ENCODE measurements at regions not wholly inside any gene's neighbourhood (a gene's known extent, or its start where the extent isn't known, plus 50 kb on each side); places are given as distances from the start of the nearest gene placed in this dataset.

DNA sequence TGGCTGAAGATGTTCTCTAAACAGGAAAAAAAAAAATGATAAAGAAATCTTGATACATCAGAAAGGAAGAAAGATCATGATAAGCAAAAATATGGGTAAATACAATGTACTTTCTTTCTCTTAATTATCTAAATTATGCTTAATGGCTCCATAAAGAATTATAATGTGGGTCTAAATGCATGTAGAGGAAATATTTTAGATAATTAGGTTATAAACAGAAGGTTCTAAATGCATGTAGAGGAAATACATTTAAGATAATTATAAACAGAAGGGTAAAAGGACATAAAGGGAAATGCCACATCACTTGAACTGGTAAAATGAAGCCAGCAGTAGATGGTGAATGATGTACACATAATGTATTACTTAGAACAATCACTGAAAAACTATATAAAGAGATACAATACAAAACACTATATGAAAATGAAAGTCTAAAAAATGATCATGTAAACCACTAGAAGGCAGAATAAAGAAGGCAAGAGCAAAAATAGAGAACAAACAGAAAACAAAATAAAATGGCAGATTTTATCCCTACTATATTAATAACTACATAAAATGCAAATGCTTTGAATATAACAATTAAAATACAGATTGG is 308.4 kb upstream of the CDH2 start:
- TF ChIP-seq, protein P1, sequence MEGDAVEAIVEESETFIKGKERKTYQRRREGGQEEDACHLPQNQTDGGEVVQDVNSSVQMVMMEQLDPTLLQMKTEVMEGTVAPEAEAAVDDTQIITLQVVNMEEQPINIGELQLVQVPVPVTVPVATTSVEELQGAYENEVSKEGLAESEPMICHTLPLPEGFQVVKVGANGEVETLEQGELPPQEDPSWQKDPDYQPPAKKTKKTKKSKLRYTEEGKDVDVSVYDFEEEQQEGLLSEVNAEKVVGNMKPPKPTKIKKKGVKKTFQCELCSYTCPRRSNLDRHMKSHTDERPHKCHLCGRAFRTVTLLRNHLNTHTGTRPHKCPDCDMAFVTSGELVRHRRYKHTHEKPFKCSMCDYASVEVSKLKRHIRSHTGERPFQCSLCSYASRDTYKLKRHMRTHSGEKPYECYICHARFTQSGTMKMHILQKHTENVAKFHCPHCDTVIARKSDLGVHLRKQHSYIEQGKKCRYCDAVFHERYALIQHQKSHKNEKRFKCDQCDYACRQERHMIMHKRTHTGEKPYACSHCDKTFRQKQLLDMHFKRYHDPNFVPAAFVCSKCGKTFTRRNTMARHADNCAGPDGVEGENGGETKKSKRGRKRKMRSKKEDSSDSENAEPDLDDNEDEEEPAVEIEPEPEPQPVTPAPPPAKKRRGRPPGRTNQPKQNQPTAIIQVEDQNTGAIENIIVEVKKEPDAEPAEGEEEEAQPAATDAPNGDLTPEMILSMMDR (conservative IDR thresholded peaks at IDR 0.05; ENCODE audit: low read depth, low read length), result no peak
- no peak for TF ChIP-seq EZH2 (IDR thresholded peaks at IDR 0.05; ENCODE audit: borderline replicate concordance, low read depth, low read length, poor library complexity, severe bottlenecking)
- ChIA-PET POLR2A (ENCODE audit: low non-redundant PET) (no interaction called here), CTCF (no interaction called here)
- Histone ChIP-seq H3K4me1 (ENCODE audit: insufficient read depth, low read length, poor library complexity, severe bottlenecking) (peaks cover 5% of the 10 kb centered on the region), H3K36me3 (ENCODE audit: insufficient read depth, low read length, poor library complexity, severe bottlenecking) (no peaks in the 10 kb centered on the region), H3K27me3 (replicated peaks; ENCODE audit: insufficient read depth, low read depth, low read length, poor library complexity) (no peaks in the 10 kb centered on the region), H3K27ac (ENCODE audit: low read depth, low read length, poor library complexity, severe bottlenecking) (no peak overlapping the region), H3K4me3 (ENCODE audit: low read depth, low read length, poor library complexity, severe bottlenecking) (no peak overlapping the region), H3K9me3 (ENCODE audit: low read depth, low read length, poor library complexity, severe bottlenecking) (no peaks in the 10 kb centered on the region)
- intact Hi-C loops (cut with micrococcal nuclease; ENCODE audit: unreplicated experiment), result no loop called here
- peak; percentile 45 for DNase-seq (ENCODE audit: low spot score)
- BruUV-seq (replicated peaks), result no TSS peak

DNA sequence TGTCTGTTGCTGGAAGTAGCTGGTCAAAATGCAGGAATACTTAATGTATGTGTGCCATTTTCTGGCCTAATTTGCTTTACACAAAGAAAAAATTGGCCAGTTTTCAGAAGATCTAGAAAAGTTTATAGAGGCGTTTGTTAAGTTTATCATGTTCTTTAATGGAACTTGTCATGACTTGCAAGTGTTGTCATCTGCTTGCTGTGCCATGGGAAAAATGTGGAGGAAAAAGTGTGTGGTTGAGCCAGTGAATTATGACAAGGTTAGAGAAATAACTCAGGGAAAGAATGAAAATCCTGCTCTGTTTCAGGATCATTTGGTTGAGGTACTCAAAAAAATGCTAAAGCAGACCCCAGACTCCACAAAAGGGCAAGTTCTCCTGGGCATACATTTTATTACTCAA is 301.6 kb upstream of the CDH2 start:
- Histone ChIP-seq H3K4me1 (ENCODE audit: insufficient read depth, low read length, poor library complexity, severe bottlenecking) (no peaks in the 10 kb centered on the region), H3K27ac (ENCODE audit: low read depth, low read length, poor library complexity, severe bottlenecking) (no peak overlapping the region), H3K4me3 (ENCODE audit: low read depth, low read length, poor library complexity, severe bottlenecking) (no peak overlapping the region), H3K36me3 (ENCODE audit: insufficient read depth, low read length, poor library complexity, severe bottlenecking) (no peaks in the 10 kb centered on the region), H3K9me3 (ENCODE audit: low read depth, low read length, poor library complexity, severe bottlenecking) (no peaks in the 10 kb centered on the region), H3K27me3 (replicated peaks; ENCODE audit: insufficient read depth, low read depth, low read length, poor library complexity) (no peaks in the 10 kb centered on the region)
- no peak for DNase-seq (ENCODE audit: low spot score)
- ChIA-PET POLR2A (ENCODE audit: low non-redundant PET) (no interaction called here), CTCF (no interaction called here)
- intact Hi-C loops (cut with micrococcal nuclease; ENCODE audit: unreplicated experiment), result no loop called here
- no TSS peak for BruUV-seq (replicated peaks)
- TF ChIP-seq, protein P1 (conservative IDR thresholded peaks at IDR 0.05; ENCODE audit: low read depth, low read length), result no peak
- TF ChIP-seq EZH2 (IDR thresholded peaks at IDR 0.05; ENCODE audit: borderline replicate concordance, low read depth, low read length, poor library complexity, severe bottlenecking), result no peak

DNA sequence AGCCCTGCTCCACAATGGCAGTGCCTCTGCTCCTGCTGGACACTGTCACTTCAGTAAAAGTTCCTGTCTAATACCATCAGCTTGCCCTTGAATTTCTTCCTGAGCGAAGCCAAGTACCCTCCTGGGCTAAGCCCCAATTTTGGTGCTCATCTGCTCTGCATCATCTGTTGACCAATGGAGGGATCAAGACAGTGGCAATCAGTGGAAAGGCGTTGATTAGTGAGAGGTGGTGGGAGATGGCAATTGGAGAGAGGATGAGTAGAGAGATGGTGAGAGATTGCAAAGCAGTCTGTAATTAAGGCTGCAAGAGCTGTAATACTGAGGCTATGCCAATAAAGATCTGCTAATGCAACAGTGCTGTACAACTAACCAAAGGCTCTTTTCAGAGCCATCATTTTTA is 299.4 kb upstream of the CDH2 start:
- POLR2A ChIA-PET (ENCODE audit: low non-redundant PET), result no interaction called here
- intact Hi-C loops (cut with micrococcal nuclease; ENCODE audit: unreplicated experiment), result loop anchor here (2.0 kb wide), 1 partner anchor 20 kb away; no protein-coding TSS in a partner anchor
- DNase-seq (ENCODE audit: low spot score), result no peak
- no peaks in the 10 kb centered on the region for H3K36me3 ChIP-seq (ENCODE audit: insufficient read depth, low read length, poor library complexity, severe bottlenecking)
- BruUV-seq (replicated peaks), result no TSS peak
- no peaks in the 10 kb centered on the region for H3K4me1 ChIP-seq (ENCODE audit: insufficient read depth, low read length, poor library complexity, severe bottlenecking)
- no peaks in the 10 kb centered on the region for H3K27me3 ChIP-seq (replicated peaks; ENCODE audit: insufficient read depth, low read depth, low read length, poor library complexity)
- H3K9me3 ChIP-seq (ENCODE audit: low read depth, low read length, poor library complexity, severe bottlenecking), result no peaks in the 10 kb centered on the region
- TF ChIP-seq, protein P1 (conservative IDR thresholded peaks at IDR 0.05; ENCODE audit: low read depth, low read length), result no peak
- no peak overlapping the region for H3K27ac ChIP-seq (ENCODE audit: low read depth, low read length, poor library complexity, severe bottlenecking)
- CTCF ChIA-PET, result no interaction called here
- no peak overlapping the region for H3K4me3 ChIP-seq (ENCODE audit: low read depth, low read length, poor library complexity, severe bottlenecking)

Measured in A673 (cell line).